ENCODE measurements at regions not wholly inside any gene's neighbourhood (a gene's known extent, or its start where the extent isn't known, plus 50 kb on each side); places are given as distances from the start of the nearest gene placed in this dataset.

DNA sequence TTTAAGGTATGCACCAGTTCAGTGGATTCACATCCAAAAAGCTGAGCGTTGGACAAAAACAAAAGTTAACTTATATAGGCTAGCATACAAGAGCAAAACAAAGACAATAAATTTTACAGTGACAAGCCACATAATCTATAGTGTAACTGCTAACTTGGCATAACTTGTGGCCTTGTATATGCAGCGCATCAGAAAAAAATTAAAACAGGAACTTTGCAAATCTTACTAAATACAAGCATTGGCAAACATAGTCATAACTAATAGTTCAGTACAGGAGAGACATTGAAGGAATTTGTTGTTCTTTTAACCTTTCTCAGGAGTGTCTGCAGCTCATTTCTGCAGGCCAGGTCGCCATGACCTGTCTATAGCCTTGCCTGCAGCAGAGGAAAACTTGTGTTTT lies 54.6 kb downstream of the OR10H4 start:
- TF ChIP-seq, protein P1, sequence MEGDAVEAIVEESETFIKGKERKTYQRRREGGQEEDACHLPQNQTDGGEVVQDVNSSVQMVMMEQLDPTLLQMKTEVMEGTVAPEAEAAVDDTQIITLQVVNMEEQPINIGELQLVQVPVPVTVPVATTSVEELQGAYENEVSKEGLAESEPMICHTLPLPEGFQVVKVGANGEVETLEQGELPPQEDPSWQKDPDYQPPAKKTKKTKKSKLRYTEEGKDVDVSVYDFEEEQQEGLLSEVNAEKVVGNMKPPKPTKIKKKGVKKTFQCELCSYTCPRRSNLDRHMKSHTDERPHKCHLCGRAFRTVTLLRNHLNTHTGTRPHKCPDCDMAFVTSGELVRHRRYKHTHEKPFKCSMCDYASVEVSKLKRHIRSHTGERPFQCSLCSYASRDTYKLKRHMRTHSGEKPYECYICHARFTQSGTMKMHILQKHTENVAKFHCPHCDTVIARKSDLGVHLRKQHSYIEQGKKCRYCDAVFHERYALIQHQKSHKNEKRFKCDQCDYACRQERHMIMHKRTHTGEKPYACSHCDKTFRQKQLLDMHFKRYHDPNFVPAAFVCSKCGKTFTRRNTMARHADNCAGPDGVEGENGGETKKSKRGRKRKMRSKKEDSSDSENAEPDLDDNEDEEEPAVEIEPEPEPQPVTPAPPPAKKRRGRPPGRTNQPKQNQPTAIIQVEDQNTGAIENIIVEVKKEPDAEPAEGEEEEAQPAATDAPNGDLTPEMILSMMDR (conservative IDR thresholded peaks at IDR 0.05; ENCODE audit: low read depth, low read length): no peak
- TF ChIP-seq EZH2 (IDR thresholded peaks at IDR 0.05; ENCODE audit: low read length, unreplicated experiment): no peak
